Breast epithelium (tissue), 4 donors: ENCODE measurements at regions not wholly inside any gene's neighbourhood (a gene's known extent, or its start where the extent isn't known, plus 50 kb on each side); places are given as distances from the start of the nearest gene placed in this dataset.

Experiments
- DNase-seq, 2 donors: peaks; one replicate each; pipeline ENCODE4 v3.0.0-alpha.2; 2019; ENCODE audit warnings: low spot score in 2 of 2
- H3K27ac ChIP-seq, 2 donors: fragments of 200-600 bp; sonication (generic) in 1 of 2; one replicate each; pipeline ENCODE4 v1.5.1; 2016 to 2019; ENCODE audit warnings: mild to moderate bottlenecking in 1 of 2
- H3K27me3 ChIP-seq, 2 donors: fragments of 200-600 bp; sonication (generic) in 1 of 2; one replicate each; pipeline versions ENCODE4 v1.5.1 to v1.6.0; 2017 to 2019; ENCODE audit warnings: control low read depth in 1 of 2, mild to moderate bottlenecking in 1 of 2
- H3K36me3 ChIP-seq: fragments of 200-600 bp; one replicate; pipeline ENCODE4 v1.5.1; 2019
- H3K4me1 ChIP-seq, 2 donors: fragments of 200-600 bp; sonication (generic); one replicate each; pipeline ENCODE4 v1.5.1; 2016 to 2019; ENCODE audit warnings: control low read depth in 1 of 2
- H3K4me3 ChIP-seq, 3 donors: fragments of 200-600 bp; sonication (generic); 1 replicate in 2 of 3; 2 replicates in 1 of 3; pipeline ENCODE4 v1.5.1; 2016 to 2019; ENCODE audit warnings: mild to moderate bottlenecking in 3 of 3, moderate library complexity in 2 of 3
- H3K9me3 ChIP-seq, 2 donors: fragments of 200-600 bp; sonication (generic) in 1 of 2; one replicate each; pipeline ENCODE4 v1.5.1; 2016 to 2019; ENCODE audit warnings: control low read depth in 1 of 2
- CTCF ChIP-seq, 3 donors: fragments of 450-650 bp; IDR thresholded peaks; one replicate each; pipeline ENCODE4 v1.5.1; 2016 to 2017; ENCODE audit warnings: antibody characterized with exemption in 3 of 3, mild to moderate bottlenecking in 3 of 3, moderate library complexity in 3 of 3
- POLR2A ChIP-seq: fragments of 450-650 bp; IDR thresholded peaks from one replicate; pipeline ENCODE4 v1.6.1; 2016; ENCODE audit warnings: antibody characterized with exemption, mild to moderate bottlenecking, moderate library complexity
- POLR2AphosphoS5 ChIP-seq, 3 donors: sonication (generic); formaldehyde crosslinking; IDR thresholded peaks; one replicate each; pipeline ENCODE4 v1.6.1; 2017; ENCODE audit warnings: antibody characterized with exemption in 3 of 3
- intact Hi-C: fragments of 100-400 bp; cut with DNase I; formaldehyde crosslinking; loops from one replicate; pipeline ENCODE4 v1.15.1; 2023; ENCODE audit warnings: low total_unique reads

GRCh38 chr5:33303579-33304095 is 137.1 kb upstream of the TARS1 start:
- TF ChIP-seq POLR2AphosphoS5 (IDR thresholded peaks at IDR 0.05), result no peak
- TF ChIP-seq CTCF (IDR thresholded peaks at IDR 0.05), result no peak
- TF ChIP-seq POLR2A, result no peak
- intact Hi-C loops, result no loop called here

GRCh38 chr5:33304601-33305000 is 136.2 kb upstream of the TARS1 start:
- Histone ChIP-seq H3K27ac (no peak overlapping the region), H3K4me1 (peaks cover 0 to 3% of the 10 kb centered on the region in 2 donors)
- intact Hi-C loops, result no loop called here

More at GRCh38 chr5:33303579-33304095, 137.1 kb upstream of the TARS1 start:
- Histone ChIP-seq H3K27ac (no peak overlapping the region), H3K4me1 (peaks cover 0 to 3% of the 10 kb centered on the region in 2 donors), H3K4me3 (no peak overlapping the region), H3K9me3 (no peaks in the 10 kb centered on the region), H3K36me3 (no peaks in the 10 kb centered on the region), H3K27me3 (no peaks in the 10 kb centered on the region)
- DNase-seq, result no peak

GRCh38 chr5:33305572-33305971 is 135.2 kb upstream of the TARS1 start:
- no peak for DNase-seq
- Histone ChIP-seq H3K4me3 (no peak overlapping the region), H3K4me1 (no peaks in the 10 kb centered on the region), H3K27ac (no peak overlapping the region), H3K9me3 (no peaks in the 10 kb centered on the region), H3K36me3 (no peaks in the 10 kb centered on the region), H3K27me3 (no peaks in the 10 kb centered on the region)
- no peak for TF ChIP-seq POLR2A
- no peak for TF ChIP-seq CTCF (IDR thresholded peaks at IDR 0.05)
- no peak for TF ChIP-seq POLR2AphosphoS5 (IDR thresholded peaks at IDR 0.05)
- intact Hi-C loops, result no loop called here

More at GRCh38 chr5:33304601-33305000, 136.2 kb upstream of the TARS1 start:
- TF ChIP-seq CTCF (IDR thresholded peaks at IDR 0.05), result no peak
- TF ChIP-seq POLR2A, result no peak
- no peak for TF ChIP-seq POLR2AphosphoS5 (IDR thresholded peaks at IDR 0.05)
- no peaks in the 10 kb centered on the region for H3K9me3 ChIP-seq
- H3K27me3 ChIP-seq, result no peaks in the 10 kb centered on the region
- H3K36me3 ChIP-seq, result no peaks in the 10 kb centered on the region
- DNase-seq, result no peak
- H3K4me3 ChIP-seq, result no peak overlapping the region

GRCh38 chr5:33306758-33307157 is 134.0 kb upstream of the TARS1 start:
- Histone ChIP-seq H3K27me3 (no peaks in the 10 kb centered on the region), H3K36me3 (no peaks in the 10 kb centered on the region), H3K9me3 (no peaks in the 10 kb centered on the region), H3K4me3 (no peak overlapping the region), H3K27ac (no peak overlapping the region), H3K4me1 (no peaks in the 10 kb centered on the region)
- intact Hi-C loops, result no loop called here
- no peak for DNase-seq
- TF ChIP-seq CTCF (IDR thresholded peaks at IDR 0.05) (no peak), POLR2AphosphoS5 (IDR thresholded peaks at IDR 0.05) (no peak), POLR2A (no peak)

GRCh38 chr5:33308586-33308985 is 132.2 kb upstream of the TARS1 start:
- no peaks in the 10 kb centered on the region for H3K9me3 ChIP-seq
- H3K4me3 ChIP-seq, result no peak overlapping the region
- intact Hi-C loops, result no loop called here
- H3K36me3 ChIP-seq, result no peaks in the 10 kb centered on the region
- H3K4me1 ChIP-seq, result no peaks in the 10 kb centered on the region
- no peak for DNase-seq
- no peak overlapping the region for H3K27ac ChIP-seq
- no peaks in the 10 kb centered on the region for H3K27me3 ChIP-seq
- no peak for TF ChIP-seq CTCF (IDR thresholded peaks at IDR 0.05)
- TF ChIP-seq POLR2A, result no peak
- TF ChIP-seq POLR2AphosphoS5 (IDR thresholded peaks at IDR 0.05), result no peak
